ENCODE measurements at regions not wholly inside any gene's neighbourhood (a gene's known extent, or its start where the extent isn't known, plus 50 kb on each side); places are given as distances from the start of the nearest gene placed in this dataset.

DNA sequence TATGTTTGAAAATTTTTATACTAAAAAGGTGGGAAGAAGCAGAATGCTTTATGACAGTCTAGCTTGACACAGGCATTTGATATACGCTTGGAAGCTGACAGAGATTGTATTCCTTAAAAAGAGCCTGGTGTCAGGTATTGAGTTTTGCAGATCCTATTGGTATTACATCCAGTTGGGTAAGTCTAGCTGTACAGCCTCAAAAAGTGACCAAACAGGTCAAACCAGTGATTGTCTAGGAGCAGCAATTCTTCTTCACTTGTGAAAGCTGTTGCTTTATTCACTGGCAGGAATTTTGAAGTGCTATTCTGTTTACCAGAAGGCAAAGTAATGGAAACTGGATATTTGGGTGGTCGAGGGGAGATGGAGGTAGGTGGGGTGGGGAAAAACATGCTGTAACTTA, 77.5 kb downstream of the UCHL1 start:
- Histone ChIP-seq H2BK20ac (ENCODE audit: low read length) (no peak overlapping the region), H3K4me2 (ENCODE audit: insufficient read depth in 1 of 2, low read depth in 2 of 2, low read length in 2 of 2) (no peak overlapping the region), H3K14ac (ENCODE audit: insufficient read length) (no peak overlapping the region), H3K4ac (replicated peaks; ENCODE audit: insufficient read length, low read depth, low read length) (no peak overlapping the region), H3K9ac (replicated peaks in 1 of 4; ENCODE audit: extremely low read depth in 1 of 4, low read depth in 3 of 4, low read length in 3 of 4) (no peak overlapping the region), H4K20me1 (replicated peaks in 1 of 2; ENCODE audit: control insufficient read depth in 1 of 2, insufficient read depth in 2 of 2, low read length in 2 of 2) (no peaks in the 10 kb centered on the region), H3K27ac (ENCODE audit: low read depth, low read length) (no peak overlapping the region), H2BK120ac (replicated peaks; ENCODE audit: low read depth, low read length) (no peak overlapping the region), H3K79me2 (ENCODE audit: control insufficient read depth in 1 of 2, insufficient read depth in 2 of 2, low read length in 2 of 2) (no peaks in the 10 kb centered on the region), H4K5ac (ENCODE audit: insufficient read length, low read depth, low read length) (no peak overlapping the region), H2BK15ac (ENCODE audit: low read length) (no peak overlapping the region), H2BK12ac (ENCODE audit: low read depth, low read length) (no peak overlapping the region), H2AK5ac (ENCODE audit: low read depth, low read length) (no peak overlapping the region), H3K4me3 (ENCODE audit: extremely low read depth in 1 of 4, insufficient read depth in 2 of 4, low read depth in 3 of 4, low read length in 4 of 4) (no peak overlapping the region), H3K23ac (ENCODE audit: insufficient read length) (no peak overlapping the region), H3K56ac (replicated peaks; ENCODE audit: insufficient read length, low read depth, low read length) (no peak overlapping the region), H4K8ac (ENCODE audit: extremely low read depth, insufficient read depth, low read length) (no peak overlapping the region), H2AFZ (ENCODE audit: low read length) (no peak overlapping the region), H3K36me3 (ENCODE audit: control insufficient read depth in 2 of 4, insufficient read depth in 4 of 4, low read length in 3 of 4) (no peaks in the 10 kb centered on the region), H3K23me2 (ENCODE audit: low read depth, low read length) (no peaks in the 10 kb centered on the region), H2BK5ac (ENCODE audit: low read depth, low read length) (no peak overlapping the region), H3K79me1 (ENCODE audit: low read depth, low read length) (no peaks in the 10 kb centered on the region), H3K4me1 (replicated peaks in 1 of 4; ENCODE audit: control insufficient read depth in 3 of 4, insufficient read depth in 4 of 4, low read length in 3 of 4) (peaks cover 0 to 2% (median under 1%) of the 10 kb centered on the region in 4 experiments; a peak in 2 of 7 replicates), H3K27me3 (replicated peaks in 1 of 4; ENCODE audit: control insufficient read depth in 3 of 4, extremely low read depth in 1 of 4, insufficient read depth in 3 of 4, low read length in 3 of 4) (no peaks in the 10 kb centered on the region), H3K9me3 (ENCODE audit: insufficient read depth in 2 of 2, low read depth in 1 of 2, low read length in 1 of 2) (peaks cover 1 to 7% of the 10 kb centered on the region in 2 experiments; a peak in 2 of 4 replicates), H3K18ac (ENCODE audit: extremely low read depth, low read length) (no peak overlapping the region), H4K91ac (replicated peaks; ENCODE audit: insufficient read length, low read length) (no peak overlapping the region)
- ChIA-PET CTCF (ENCODE audit: partially characterized antibody) (interaction anchor here (0.6 to 1.4 kb wide), 4 partner anchors 25 to 353 kb away, joined by 3 read pairs; no protein-coding TSS in a partner anchor), POLR2A (ENCODE audit: partially characterized antibody) (interaction anchor here (0.7 to 1.4 kb wide), 2 partner anchors 9 to 34 kb away, joined by 3 to 6 read pairs; no protein-coding TSS in a partner anchor)
- 82 to 100% methylated on average over 1 to 2 of the region's 2 CpGs for WGBS, 2 experiments (ENCODE audit: extremely low coverage in 1 of 2, insufficient coverage in 1 of 2, insufficient read length in 1 of 2, insufficient replicate concordance in 2 of 2, low coverage in 1 of 2, low lambda C conversion rate in 2 of 2, missing lambda C conversion rate in 1 of 2)
- no peak for FAIRE-seq
- DNase-seq (ENCODE audit: low read depth in 1 of 2, low spot score in 2 of 2), result no peak
- TF ChIP-seq BACH1 (IDR thresholded peaks at IDR 0.05; ENCODE audit: low read length), result no peak
- TF ChIP-seq SIX5 (IDR thresholded peaks at IDR 0.05; ENCODE audit: low read depth, low read length), result no peak
- TF ChIP-seq SP2 (IDR thresholded peaks at IDR 0.05; ENCODE audit: low read length), result no peak
- TF ChIP-seq JUND (IDR thresholded peaks at IDR 0.05; ENCODE audit: low read length), result no peak
- TF ChIP-seq GTF2F1 (IDR thresholded peaks at IDR 0.05; ENCODE audit: borderline replicate concordance, low read depth, low read length), result no peak
